HUDEP-2 (cell line): ENCODE measurements at regions not wholly inside any gene's neighbourhood (a gene's known extent, or its start where the extent isn't known, plus 50 kb on each side); places are given as distances from the start of the nearest gene placed in this dataset.
"Not testable (repeated sequence)": the region's sequence is repeated elsewhere in the genome, so short reads cannot be mapped to it uniquely, and the experiment has no call there.

Source experiments
- DNase-seq, 76 experiments: peaks; one replicate each; lab custom pipeline; 2025; ENCODE audit not compliant: unreplicated experiment in 76 of 76; lab: John Stamatoyannopoulos, UW

DNA sequence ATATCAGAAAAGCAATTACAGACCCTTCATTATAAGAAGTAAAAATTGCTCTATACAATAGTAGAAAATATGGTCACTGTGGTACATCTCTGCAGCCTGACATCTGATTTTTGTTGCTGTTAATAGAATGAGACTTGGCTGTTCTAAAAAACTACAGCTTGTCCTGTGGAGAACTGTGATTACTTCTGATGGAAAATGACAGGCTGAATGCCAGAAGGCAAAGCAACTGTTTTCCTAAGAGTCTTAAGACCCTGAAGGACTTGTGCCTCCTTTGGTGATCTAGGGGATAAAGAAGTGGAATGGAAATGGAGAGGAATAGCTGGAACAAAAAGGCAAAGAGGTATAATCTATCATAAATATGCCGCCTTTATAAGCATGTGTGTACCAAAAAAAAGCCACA, 314.8 kb downstream of the BCHE start:
- no peak for DNase-seq

DNA sequence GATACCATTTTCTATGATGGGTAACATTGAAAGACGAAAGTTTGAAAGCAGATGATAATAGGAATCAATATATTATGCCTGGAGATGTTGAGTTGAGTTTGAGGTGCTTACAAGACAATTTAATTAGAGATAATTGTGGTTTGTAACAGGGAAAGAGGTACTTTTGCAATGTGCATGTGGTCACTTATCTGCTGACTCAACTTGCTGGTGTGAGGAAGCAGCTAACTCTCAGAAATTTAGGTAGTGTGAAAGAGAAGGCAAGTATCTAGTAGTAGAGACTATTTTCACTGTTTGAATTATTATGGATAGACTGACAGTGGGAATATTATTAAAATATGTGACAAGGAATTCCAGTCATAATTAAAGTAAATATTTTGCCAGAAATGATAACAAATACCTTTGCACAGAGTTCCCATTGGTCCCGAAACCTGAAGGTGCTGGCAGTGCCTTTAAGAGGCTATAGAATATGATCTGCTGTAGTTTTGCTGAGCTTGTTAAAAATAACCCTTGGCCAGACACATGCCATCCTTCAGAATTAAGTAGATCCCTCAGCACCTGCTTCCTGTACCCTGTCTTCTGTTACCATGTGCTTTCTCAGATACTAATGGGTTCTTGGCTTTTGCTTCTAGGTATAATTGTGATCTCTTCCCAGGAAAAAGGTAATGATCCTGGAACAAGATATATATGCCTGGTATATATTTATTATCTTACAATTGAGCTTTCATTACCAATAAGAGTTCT, 315.9 kb downstream of the BCHE start:
- DNase-seq: no peak

DNA sequence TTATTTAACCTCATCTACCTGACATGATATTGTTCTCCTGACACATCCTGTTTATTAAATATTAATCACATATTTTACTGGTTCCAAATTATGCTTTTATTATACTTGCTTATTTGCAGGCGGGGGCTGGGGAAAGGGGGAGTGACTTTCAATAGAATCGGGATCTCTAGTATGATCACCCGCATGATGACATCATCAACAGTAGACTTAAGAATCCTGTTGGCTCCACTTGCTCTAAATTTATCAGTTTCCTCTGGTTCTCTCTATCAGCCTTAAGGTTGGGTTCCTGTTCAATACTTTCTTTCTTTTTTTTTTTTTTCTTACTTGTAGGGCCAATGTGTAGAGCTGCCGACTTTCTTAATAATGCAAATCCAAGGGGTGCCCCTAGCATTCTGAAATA, 317.5 kb downstream of the BCHE start:
- DNase-seq: no peak

DNA sequence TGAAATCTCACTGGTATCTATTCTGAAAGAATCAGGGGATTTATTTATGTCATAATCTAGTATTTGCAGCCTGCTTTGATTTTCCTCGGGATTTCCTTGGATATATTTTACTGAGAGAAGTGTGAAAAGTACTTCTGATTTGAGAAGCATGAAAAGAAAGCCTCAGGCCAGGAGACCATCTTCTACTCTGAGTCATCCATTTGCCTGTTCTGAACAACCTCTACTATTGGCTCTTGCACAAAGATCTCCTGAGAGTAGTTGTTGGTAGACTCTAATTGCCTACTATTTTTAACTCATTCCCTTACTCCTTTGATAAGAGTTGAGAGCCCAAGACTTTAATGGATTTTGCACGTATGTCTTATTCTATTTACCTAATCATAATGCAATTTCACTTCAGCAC, 318.9 kb downstream of the BCHE start:
- DNase-seq: no peak

DNA sequence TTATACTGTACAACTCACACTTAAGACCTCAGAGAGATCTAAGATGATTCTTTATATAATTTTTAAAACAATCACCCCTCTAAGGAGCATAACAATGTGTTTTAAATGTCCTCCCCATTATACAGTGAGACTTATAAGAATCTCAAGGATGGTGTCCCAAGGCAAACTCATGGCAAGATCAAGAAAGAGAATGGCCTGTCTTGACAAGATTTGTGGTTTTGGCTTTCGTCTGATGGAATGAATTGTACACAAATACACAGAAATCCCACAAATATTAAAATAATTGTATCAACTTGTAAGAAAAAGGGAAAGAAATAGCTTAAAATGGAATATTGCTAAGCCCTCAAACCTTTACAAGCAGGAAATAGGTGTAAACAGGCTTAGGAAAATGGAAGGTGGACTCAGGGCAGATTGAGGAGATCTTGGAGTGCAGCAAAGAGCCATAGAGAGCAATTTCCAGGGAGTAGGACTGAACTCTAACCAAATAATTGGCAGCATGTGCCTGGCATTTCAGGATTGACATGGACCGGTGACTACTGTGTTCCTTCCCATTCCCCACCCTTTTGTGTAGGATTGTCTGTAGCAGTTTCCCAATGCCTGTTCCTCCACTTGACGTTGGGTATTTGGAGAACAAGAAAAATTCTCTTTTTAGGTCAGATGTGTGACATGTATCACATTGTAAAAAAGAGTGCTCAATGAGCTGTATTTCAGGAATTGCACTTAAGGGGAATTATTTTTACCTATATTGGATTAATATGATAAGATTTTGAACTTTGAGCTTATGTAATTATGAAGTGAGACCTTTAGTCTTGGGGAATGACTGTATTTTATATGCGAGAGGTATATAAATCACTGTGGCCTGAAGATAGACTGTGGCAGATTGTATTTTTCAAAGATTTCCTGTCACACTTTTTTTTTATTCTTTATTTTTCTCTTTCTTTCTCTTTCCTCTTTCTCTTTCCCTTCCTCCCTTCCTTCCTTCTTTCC, 317.8 kb upstream of the SLITRK3 start:
- no peak for DNase-seq

DNA sequence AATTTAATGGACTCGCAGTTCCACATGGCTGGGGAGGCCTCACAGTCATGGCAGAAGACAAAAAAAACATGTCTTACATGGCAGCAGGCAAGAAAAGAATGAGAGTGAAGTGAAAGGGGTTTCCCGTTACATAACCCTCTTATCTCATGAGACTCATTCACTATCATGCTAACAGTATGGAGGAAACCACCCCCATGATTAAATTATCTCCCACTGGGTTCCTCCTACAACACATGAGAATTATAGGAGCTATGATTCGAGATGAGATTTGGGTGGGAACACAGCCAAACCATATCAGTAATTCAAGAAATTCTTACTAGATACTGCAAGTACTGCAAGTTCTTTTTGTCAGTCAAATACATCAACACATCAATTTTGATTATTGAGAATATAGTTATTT, 311.4 kb upstream of the SLITRK3 start:
- DNase-seq: no peak

DNA sequence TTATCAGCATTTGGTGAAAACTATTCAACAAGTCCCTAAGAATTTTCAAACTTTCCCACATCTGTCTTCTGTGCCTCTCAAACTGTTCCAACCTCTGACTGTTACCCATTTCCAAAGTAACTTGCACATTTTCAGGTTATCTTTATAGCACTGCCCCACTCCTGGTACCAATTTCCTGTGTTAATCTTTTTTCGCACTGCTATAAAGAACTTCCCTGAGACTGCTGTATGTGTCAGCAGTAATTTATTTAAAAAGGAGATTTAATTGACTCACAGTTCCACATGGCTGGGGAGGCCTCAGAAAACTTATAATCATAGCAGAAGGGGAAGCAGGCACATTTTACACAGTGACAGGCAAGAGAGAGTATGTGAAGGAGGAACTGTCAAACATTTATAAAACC, 310.9 kb upstream of the SLITRK3 start:
- no peak for DNase-seq

DNA sequence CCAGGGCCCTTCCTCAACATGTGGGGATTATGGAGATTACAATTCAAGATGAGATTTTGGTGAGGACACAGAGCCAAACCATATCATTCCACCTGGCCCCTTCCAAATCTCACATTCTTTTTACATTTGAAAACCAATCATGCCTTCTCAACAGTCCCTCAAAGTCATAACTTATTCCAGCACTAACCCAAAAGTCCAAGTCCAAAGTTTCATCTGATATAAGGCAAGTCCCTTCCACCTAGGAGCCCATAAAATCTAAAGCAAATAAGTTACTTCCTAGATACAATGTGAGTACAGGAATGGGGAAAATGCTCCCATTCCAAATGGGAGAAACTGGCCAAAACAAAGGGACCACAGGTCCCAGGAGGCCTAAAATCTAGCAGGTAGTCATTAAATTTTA, 309.5 kb upstream of the SLITRK3 start:
- DNase-seq: no peak

DNA sequence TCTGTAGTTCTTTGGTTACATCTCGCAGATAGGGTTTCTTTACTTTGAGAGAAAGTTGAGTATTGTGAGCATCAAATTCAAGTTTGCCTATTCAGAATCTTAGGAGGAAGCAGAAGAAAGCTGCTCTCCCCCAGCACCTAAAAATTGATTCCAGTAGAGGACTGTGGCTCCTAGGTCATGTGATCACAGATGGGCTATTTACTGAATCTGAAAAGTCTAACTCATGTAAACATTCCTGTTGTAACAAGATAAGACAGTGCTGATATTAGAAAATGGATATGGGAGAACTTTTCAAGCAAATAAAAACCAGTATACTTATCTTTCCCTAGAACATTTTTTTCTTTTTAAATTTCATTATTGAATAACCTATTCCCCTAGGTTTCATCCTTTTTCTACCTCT, 308.4 kb upstream of the SLITRK3 start:
- no peak for DNase-seq

DNA sequence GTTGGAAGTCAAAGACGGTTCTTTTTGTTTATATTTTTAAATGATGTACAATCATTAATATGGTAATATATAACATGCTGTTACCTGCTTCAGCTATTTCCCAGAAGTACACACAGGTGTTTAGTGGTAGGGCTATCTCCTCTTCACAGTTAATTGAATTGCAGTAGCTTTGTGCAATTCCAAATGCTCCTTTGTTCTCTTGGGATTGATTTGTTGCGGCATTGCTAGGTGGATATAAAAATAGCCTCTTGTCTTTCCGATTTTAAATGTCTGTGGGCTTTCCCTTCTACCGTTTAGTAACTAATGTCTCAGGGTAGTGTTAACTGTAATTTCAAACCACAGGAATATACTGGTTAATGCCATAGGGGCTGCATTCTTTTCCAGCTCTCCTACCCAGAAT, 307.6 kb upstream of the SLITRK3 start:
- DNase-seq: no peak

DNA sequence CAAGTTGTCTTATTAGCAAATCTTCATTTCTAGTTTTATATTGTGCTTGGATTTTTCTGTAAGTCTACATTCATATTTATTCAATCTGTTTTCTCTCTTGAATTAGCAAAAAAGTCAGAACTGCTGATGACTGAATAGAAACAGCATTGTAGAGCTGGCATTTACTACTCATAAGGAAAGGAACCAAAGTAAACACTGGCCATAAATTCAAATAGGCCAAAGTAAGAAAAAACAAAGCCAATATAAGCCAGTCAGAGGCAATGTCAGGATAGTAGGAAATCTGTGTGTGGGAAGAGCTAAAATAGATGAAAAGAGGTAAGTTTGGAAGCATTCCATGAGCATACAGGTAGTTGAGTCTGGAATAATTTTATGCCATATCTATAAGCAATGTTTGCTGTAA, 307.2 kb upstream of the SLITRK3 start:
- DNase-seq: no peak

DNA sequence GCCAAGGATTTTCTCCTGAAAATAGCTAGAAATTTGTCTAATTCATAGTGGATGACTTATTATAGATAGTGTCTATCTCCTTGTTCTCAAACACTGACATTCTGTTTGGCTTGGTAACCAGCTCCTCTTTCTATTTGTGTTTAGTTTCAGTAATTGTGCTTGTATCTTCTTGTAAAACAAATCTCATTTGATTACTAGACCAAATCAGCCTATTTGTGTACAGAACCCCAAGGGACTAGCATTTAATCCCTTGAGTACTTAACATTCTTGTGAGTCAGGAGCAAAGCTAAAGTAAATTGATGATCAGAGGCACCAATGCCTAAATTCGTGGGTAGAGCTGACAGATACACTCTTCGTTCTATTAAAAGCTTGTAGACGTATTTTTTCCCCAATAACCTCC, 306.5 kb upstream of the SLITRK3 start:
- DNase-seq: no peak

DNA sequence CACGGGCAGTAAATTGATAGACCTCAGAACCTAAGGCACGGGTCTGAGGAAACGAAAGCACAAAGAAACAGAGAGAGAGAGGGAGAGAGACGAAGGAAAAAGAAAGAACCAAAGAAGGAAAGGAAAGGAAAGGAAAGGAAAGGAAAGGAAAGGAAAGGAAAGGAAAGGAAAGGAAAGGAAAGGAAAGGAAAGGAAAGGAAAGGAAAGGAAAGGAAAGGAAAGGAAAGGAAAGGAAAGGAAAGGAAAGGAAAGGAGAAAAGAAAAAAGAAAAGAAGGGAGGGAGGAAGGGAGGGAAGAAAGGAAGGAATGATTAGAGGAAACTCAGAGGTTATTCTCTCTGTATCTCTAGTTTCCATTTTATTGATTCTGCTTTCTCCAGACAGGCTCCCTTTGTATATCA, 302.6 kb upstream of the SLITRK3 start:
- not testable (repeated sequence) for DNase-seq

DNA sequence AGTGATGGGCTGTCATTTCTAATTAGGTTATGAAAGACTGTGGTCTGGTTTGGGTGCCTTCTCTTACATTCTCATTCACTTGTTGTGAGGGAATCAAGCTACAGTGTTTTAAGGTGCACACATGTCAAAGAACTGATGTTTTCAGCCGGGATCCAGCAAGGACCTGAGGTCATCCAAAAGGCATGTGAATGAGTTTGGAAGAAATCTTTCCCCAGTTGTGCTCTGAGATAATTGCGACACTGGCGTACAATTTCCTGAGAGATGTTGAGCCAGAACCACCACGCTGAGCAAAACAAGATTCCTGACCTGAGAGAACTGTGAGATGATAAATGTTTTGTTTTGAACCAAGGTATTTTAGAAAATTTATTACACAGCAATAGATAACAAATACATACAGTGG, 295.3 kb upstream of the SLITRK3 start:
- DNase-seq: no peak

DNA sequence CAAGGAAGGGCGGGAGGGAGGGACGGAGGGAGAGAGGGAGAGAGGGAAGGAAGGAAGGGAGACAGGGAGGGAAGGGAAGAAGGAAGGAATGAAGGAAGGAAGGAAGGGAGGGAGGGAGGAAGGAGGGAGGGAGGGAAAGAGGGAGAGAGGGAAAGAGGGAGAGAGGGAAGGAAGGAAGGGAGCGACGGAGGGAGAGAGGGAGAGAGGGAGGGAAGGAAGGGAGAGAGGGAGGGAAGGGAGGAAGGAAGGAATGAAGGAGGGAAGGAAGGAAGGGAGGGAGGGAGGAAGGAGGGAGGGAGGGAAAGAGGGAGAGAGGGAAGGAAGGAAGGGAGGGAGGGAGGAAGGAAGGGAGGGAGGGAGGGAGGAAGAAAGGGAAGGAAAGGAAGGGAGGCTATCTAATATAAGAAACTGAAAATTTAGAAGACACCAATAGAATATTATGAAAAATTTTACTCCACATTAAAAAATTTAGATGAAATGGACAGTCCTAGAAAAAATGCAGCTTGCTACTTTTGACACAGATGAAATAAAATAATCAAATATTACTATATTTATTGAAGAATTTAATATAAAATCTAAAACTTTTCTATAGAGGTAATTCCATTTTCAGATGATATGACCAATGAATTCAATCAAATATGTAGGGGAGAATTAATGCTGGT, 280.3 kb upstream of the SLITRK3 start:
- no peak for DNase-seq

DNA sequence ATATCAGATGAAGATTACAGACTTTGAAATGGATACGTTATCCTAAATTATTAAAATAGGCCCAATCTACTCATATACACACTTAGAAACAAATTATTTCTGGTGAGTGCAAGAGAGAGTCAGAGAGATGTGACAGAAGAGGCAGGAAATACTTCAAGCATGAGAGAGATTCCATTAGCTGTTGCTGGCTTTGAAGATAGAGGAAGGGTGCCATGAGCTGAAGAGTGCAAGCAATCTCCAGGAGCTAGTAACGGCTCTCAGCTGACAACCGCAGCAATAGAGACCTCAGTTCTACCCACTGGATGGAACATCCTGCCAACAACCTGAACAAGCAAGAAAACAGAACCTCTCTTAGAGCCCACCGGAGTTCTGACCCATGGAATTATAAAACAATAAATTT, 270.7 kb upstream of the SLITRK3 start:
- no peak for DNase-seq

DNA sequence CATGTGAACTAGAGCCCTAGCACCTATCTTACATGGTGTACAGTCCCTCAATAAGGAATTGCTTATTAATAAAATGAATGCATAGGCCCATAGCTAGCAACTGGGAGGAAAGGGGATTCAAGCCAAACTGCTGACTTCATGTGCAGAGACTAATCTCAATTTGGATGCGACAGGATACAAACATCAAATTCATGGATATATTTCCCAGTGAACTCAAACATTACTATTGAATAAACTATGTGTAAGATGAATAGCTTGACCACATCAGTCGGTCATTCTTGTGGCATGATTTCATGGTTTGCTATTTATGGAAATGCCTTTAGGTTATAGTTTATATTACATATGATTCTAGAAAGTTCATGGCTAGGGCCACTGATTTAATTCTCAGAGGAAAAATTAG, 268.6 kb upstream of the SLITRK3 start:
- DNase-seq: no peak

DNA sequence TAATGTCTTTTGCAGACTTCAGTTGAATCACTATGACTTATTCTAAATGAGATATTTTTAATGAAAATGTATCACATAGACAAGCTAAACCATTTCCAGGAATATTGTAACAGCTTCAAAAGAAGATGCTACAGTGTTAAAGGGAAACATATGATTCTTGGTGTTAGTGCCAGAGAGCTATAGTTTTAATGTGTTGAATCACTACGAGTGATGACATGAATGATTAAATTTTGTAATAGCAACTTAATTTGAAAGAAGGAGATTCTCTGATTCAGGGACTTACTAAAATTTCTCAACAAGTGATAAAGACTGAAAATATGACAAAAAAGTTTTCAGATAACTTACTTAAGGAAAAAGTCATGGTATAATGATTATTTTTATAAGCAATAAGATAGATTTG, 267.3 kb upstream of the SLITRK3 start:
- DNase-seq: no peak

DNA sequence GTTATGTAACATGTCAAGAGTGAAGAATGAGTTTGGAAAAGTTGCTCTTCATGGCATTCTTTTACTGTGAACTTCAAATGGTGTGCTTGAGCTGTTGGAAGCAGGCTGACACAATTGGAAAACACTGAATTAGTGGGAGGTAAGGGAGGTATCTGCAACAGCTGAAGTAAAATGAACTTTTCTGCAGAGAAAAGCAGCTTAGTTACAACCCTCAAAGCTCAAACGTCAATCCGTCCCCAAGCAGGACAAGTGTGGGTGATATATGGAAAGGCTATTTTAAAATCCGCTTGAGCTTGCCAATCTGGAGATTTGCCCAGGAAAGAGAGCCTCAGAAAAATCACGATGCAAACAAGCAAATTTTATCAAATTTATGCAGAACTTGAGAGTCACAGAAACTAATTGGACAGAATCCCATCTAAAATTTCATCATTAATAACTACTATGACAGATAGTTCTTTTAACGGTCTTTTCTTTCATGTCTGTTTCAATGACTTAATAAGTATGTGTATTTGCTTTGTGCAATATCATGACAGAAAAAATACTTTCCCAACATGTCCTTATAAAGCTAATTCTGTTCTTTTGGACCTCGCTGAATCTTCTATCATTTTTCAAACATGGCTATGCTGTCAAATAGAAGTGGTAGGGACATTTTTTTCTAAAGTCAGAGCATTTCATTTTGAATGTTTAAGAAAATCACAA, 266.6 kb upstream of the SLITRK3 start:
- DNase-seq: no peak

DNA sequence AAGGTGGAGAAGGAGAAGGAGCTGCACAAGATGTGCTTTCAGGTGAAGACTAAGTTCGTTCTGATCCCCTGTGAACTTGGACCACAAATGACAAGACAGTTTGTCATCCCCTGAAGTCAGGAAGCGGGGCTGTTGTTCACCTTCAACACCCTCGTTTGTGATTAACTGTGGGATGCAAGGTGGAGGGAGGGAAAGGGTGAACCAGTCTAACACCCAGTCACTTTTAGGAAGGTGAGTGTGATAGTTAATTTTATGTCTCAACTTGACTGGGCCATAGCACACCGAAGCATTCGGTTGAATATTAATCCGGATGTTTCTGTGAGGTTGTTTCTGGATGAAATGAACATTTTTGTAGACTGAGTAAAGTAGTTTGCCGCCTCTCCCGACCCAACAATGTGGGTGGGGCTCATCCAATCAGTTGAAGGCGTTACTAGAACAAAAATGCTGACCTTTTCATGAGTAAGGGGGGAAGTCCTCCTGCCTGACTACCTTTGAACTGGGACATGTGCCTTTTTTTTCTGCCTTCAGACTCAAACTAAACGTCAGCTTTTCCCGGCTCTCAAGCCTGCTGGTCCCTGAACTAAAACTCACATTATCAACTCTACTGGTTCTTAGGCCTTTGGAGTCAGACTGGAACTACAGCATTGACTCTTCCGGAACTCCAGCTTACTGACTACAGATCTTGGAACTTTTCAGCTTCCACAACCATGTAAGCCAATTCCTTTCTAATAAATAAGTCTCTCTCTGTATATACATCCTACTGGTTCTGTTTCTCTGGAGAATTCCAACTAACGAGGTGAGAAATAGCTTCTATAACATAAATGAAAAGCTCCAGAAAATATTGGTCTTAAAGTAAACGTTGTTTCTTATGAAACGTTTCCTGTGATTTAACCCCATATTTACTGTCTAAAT, 264.0 kb upstream of the SLITRK3 start:
- no peak for DNase-seq
